PFSK-1 (cell line): ENCODE measurements at regions not wholly inside any gene's neighbourhood (a gene's known extent, or its start where the extent isn't known, plus 50 kb on each side); places are given as distances from the start of the nearest gene placed in this dataset.

Source experiments
- POLR2AphosphoS5 ChIP-seq: IDR thresholded peaks from 2 replicates; pipeline ENCODE4 v1.6.1; 2012; ENCODE audit warnings: low read depth, mild to moderate bottlenecking, control low read depth, low read length, moderate library complexity
- SIN3A ChIP-seq: IDR thresholded peaks from 2 replicates; pipeline ENCODE4 v1.6.1; 2012; ENCODE audit warnings: mild to moderate bottlenecking, low read length, moderate library complexity, borderline replicate concordance; ENCODE audit not compliant: insufficient read depth
- TAF1 ChIP-seq: IDR thresholded peaks from 2 replicates; pipeline ENCODE4 v1.6.1; 2012; ENCODE audit warnings: low read length, control low read depth, borderline replicate concordance; ENCODE audit not compliant: insufficient read depth
- TF ChIP-seq, protein P1 (sequence below), 2 experiments: IDR thresholded peaks; 2 replicates each; pipeline versions ENCODE4 v1.6.1 to v1.8.0; 2011 to 2012; ENCODE audit warnings: low read depth in 2 of 2, low read length in 2 of 2, control low read depth in 1 of 2, inconsistent platforms in 1 of 2, mild to moderate bottlenecking in 1 of 2, moderate library complexity in 1 of 2; ENCODE audit not compliant: insufficient read depth in 1 of 2

DNA sequence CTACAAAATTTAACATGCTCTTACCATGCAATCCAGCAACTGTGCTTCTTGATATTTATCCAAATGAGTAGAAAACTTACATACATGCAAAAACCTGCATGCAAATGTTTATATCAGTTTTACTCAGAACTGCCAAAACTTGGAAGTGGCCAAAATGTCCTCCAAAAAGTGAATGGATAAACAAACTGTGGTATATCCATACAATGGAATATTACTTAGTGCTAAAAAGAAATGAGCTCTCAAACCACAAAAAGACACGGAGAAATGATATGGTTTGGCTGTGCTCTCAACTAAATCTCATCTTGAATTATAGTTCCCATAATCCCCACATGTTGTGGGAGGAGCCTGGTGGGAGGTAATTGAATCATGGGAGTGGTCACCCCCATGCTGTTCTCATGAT is 267.2 kb downstream of the ZEB2 start:
- TF ChIP-seq TAF1 (no peak), SIN3A (no peak), POLR2AphosphoS5 (no peak)
- TF ChIP-seq, protein P1, sequence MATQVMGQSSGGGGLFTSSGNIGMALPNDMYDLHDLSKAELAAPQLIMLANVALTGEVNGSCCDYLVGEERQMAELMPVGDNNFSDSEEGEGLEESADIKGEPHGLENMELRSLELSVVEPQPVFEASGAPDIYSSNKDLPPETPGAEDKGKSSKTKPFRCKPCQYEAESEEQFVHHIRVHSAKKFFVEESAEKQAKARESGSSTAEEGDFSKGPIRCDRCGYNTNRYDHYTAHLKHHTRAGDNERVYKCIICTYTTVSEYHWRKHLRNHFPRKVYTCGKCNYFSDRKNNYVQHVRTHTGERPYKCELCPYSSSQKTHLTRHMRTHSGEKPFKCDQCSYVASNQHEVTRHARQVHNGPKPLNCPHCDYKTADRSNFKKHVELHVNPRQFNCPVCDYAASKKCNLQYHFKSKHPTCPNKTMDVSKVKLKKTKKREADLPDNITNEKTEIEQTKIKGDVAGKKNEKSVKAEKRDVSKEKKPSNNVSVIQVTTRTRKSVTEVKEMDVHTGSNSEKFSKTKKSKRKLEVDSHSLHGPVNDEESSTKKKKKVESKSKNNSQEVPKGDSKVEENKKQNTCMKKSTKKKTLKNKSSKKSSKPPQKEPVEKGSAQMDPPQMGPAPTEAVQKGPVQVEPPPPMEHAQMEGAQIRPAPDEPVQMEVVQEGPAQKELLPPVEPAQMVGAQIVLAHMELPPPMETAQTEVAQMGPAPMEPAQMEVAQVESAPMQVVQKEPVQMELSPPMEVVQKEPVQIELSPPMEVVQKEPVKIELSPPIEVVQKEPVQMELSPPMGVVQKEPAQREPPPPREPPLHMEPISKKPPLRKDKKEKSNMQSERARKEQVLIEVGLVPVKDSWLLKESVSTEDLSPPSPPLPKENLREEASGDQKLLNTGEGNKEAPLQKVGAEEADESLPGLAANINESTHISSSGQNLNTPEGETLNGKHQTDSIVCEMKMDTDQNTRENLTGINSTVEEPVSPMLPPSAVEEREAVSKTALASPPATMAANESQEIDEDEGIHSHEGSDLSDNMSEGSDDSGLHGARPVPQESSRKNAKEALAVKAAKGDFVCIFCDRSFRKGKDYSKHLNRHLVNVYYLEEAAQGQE (IDR thresholded peaks at IDR 0.05; ENCODE audit: insufficient read depth in 1 of 2, low read depth in 2 of 2, low read length in 2 of 2), result no peak
